T47D (cell line): ENCODE measurements at regions not wholly inside any gene's neighbourhood (a gene's known extent, or its start where the extent isn't known, plus 50 kb on each side); places are given as distances from the start of the nearest gene placed in this dataset.
A peak's percentile ranks its signal among the peaks of the same experiment; 100 is the strongest.

Source experiments
- DNase-seq, 2 experiments: peaks; one replicate each; pipeline versions ENCODE4 v3.0.0 to v3.0.0-alpha.2; 2011 to 2012; ENCODE audit warnings: low read depth in 1 of 2, low spot score in 1 of 2
- JUND ChIP-seq: IDR thresholded peaks from 2 replicates; pipeline ENCODE4 v1.6.1; 2012; ENCODE audit warnings: low read depth
- in situ Hi-C: cut with HindIII; loops from 2 replicates; pipeline ENCODE4 v1.10.0; 2016; ENCODE audit warnings: low sequenced_read_pairs, low pct_unique_long_range_greater_than_20kb

GRCh38 chr2:190804182-190804795 lies 76.3 kb upstream of the GLS start:
- DNase-seq: peak in 1 of 2 experiments; percentile 40
- TF ChIP-seq JUND: no peak
- in situ Hi-C loops: no loop called here

GRCh38 chr2:190805126-190805525 lies 75.5 kb upstream of the GLS start:
- in situ Hi-C loops: no loop called here
- no peak for DNase-seq
- no peak for TF ChIP-seq JUND

- DNase-seq: no peak
- TF ChIP-seq JUND: no peak
- in situ Hi-C loops: no loop called here
Measured at GRCh38 chr2:190805843-190806242, 74.8 kb upstream of the GLS start.

- TF ChIP-seq JUND: no peak
- DNase-seq: no peak
- in situ Hi-C loops: no loop called here
Measured at GRCh38 chr2:190807886-190808285, 72.7 kb upstream of the GLS start.

GRCh38 chr2:190809139-190809764 lies 71.4 kb upstream of the GLS start:
- no peak for TF ChIP-seq JUND
- in situ Hi-C loops: no loop called here
- DNase-seq: peak in 1 of 2 experiments; percentile 30

- no peak for DNase-seq
- in situ Hi-C loops: no loop called here
- no peak for TF ChIP-seq JUND
Measured at GRCh38 chr2:190809876-190810525, 70.6 kb upstream of the GLS start.

GRCh38 chr2:190810981-190811587 lies 69.5 kb upstream of the GLS start:
- TF ChIP-seq JUND: no peak
- in situ Hi-C loops: no loop called here
- DNase-seq: no peak

- no peak for DNase-seq
- in situ Hi-C loops: no loop called here
- TF ChIP-seq JUND: no peak
Measured at GRCh38 chr2:190811811-190812210, 68.8 kb upstream of the GLS start.

- DNase-seq: peak in 1 of 2 experiments; percentile 64
- in situ Hi-C loops: no loop called here
Measured at GRCh38 chr2:190812506-190813294, 67.9 kb upstream of the GLS start.

GRCh38 chr2:190815226-190815625 lies 65.4 kb upstream of the GLS start:
- DNase-seq: no peak
- TF ChIP-seq JUND: no peak
- in situ Hi-C loops: no loop called here

More at GRCh38 chr2:190812506-190813294, 67.9 kb upstream of the GLS start:
- TF ChIP-seq JUND: no peak

GRCh38 chr2:190817082-190817481 lies 63.5 kb upstream of the GLS start:
- no peak for TF ChIP-seq JUND
- in situ Hi-C loops: no loop called here
- DNase-seq: no peak

GRCh38 chr2:190819840-190820301 lies 60.8 kb upstream of the GLS start:
- DNase-seq: peak in 1 of 2 experiments; percentile 23
- in situ Hi-C loops: no loop called here
- no peak for TF ChIP-seq JUND

GRCh38 chr2:190820416-190820815 lies 60.2 kb upstream of the GLS start:
- in situ Hi-C loops: no loop called here
- DNase-seq: peak in 1 of 2 experiments; percentile 34
- TF ChIP-seq JUND: no peak
